ENCODE measurements at regions not wholly inside any gene's neighbourhood (a gene's known extent, or its start where the extent isn't known, plus 50 kb on each side); places are given as distances from the start of the nearest gene placed in this dataset.
"Not testable (repeated sequence)": the region's sequence is repeated elsewhere in the genome, so short reads cannot be mapped to it uniquely, and the experiment has no call there.

DNA sequence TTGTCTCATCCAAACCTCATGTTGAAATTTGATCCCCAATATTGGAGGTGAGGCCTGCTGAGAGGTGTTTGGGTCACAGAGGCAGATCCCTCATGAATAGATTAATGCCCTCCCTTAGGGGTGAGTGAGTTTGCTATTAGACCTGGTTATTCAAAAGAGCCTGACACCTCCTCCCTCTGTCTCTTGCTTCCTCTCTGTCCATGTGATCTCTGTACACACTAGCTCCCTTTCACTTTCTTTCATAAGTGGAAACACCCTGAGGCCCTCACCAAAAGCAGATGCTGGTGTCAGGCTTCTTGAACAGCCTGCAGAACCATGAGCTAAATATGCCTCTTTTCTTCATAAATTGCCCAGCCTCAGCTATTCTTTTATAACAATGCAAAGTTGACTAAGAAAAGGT lies 447.1 kb downstream of the MDFIC start:
- FAIRE-seq: no peak

DNA sequence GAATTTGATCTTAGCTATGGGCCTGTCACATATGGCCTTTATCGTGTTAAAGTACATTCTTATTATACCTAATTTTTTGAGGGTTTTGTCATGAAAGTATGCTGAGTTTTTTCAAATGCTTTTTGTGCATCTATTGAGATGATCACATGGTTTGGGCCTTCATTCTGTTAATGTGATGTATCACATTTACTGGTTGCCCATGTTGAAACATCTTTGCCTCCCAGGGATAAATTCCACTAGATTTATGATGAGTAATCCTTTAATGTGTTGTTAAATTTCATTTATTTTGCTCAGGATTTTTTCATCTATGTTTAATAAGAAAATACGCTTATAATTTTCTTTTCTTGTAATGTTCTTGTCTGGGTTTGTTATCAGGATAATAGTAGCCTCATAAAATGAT lies 442.0 kb downstream of the MDFIC start:
- FAIRE-seq: no peak
- no peak for DNase-seq (ENCODE audit: insufficient read length, low spot score)

More for the DNA sequence above, 447.1 kb downstream of the MDFIC start:
- no peak for DNase-seq (ENCODE audit: insufficient read length, low spot score)

- DNase-seq (ENCODE audit: insufficient read length, low spot score): no peak
- no peak for FAIRE-seq
Observed at GRCh38 chr7:115359955-115360354, 438.1 kb downstream of the MDFIC start.

DNA sequence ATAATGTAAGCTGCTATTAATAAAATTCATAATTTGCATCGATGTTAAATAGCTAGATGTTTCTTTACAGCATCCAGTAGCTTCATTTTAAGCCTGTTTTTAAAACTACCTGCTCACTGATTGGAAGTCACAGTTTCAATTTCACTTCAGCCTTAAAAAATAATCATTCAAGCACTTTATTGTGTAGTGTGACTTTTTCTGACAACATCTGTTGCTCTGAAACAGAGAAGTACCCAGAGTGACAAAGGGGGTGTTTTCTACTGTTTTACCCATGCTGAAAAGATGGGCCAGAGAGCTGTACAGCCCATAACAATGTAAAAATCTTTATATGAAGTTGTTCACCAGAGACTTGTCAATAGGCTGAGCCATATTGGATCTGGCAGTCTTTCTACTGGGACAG lies 437.2 kb downstream of the MDFIC start:
- no peak for DNase-seq (ENCODE audit: insufficient read length, low spot score)
- no peak for FAIRE-seq

DNA sequence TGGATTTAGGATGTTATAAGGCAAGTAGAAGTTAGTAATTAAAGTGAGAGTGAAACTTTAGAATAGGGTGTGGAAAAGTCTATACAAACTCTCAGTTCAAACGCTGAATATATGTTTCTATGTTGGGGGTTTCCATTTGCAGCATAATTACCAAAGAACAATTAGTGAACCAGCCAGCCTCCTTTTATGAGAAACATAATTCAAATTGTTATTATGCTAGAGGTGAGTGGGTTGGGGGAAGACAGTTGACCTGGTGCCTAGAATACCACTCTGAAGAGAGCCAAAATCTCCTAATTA lies 435.8 kb downstream of the MDFIC start:
- FAIRE-seq (no peak), DNase-seq (ENCODE audit: insufficient read length, low spot score) (no peak)

DNA sequence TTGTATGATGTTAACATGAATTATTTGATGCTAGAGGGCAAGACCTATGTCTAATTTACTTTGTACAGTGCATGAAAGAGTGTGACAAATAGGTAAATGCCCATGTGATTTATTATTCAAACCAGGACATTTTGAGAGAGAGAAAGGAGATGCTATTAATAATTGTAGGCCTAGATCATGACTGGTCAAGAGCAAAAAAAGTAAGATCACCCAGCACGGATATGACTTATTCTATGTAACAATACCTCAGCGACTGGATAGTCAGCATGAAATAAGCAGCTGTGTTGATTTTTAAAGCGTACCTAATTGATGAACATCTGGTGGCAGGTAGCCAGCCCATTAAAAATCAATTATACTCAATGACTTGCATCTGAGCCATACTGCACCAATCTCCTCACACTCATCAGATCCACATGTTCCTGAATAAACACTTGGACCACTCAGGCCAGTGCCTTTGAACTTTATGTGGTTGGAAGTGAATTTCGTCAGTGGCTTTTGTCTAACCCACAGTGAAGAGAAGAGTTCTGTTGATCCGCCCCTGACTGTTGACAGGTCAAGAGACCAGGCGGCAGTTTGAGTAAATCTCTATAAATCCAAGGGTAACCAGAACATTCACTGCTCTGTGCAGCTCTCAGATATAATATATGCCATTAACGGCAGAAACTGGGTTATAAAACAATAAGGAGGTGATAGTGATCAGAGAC lies 435.3 kb downstream of the MDFIC start:
- FAIRE-seq (no peak), DNase-seq (ENCODE audit: insufficient read length, low spot score) (no peak)

- FAIRE-seq (no peak), DNase-seq (ENCODE audit: insufficient read length, low spot score) (no peak)
Observed at GRCh38 chr7:115356139-115356746, 434.3 kb downstream of the MDFIC start.

DNA sequence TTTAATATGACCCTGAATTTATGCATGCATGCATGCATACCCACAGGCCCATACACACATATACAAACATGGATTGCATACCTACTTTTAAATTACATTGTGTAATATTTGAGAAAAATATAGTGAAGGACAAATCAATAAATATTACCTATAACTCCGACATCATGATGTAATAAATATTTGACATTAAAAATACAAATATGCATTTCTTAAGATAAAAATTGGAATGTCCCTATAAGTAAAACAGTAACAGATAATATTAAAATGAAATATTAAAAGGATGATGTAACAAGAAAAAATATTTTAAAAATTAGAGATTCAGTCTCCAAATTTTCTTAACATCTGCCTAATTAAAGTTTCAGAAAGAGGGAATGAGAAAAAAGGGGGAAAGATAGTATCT lies 433.0 kb downstream of the MDFIC start:
- DNase-seq (ENCODE audit: insufficient read length, low spot score): no peak
- FAIRE-seq: no peak

DNA sequence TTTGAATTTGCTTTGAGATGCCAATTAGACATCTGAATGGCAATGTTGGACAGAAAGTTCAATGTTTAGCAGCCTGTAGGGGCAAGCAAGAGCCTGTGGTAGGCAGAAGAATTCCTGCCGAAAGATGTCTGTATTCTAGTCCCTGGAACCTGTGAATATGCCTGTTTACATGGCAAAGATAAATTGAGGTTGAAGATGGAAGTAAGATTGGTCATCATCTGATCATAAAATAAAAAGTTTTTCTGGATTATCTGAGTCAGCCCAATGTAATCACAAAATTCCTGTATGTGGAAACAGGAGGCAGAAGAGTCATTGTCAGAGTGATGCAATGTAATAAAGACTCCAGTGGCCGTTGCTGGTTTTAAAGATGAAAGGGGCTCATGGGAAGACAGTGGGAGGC lies 430.5 kb downstream of the MDFIC start:
- FAIRE-seq: no peak

GRCh38 chr7:115350764-115351163 lies 428.9 kb downstream of the MDFIC start:
- FAIRE-seq (no peak), DNase-seq (ENCODE audit: insufficient read length, low spot score) (no peak)

More for the DNA sequence above, 430.5 kb downstream of the MDFIC start:
- no peak for DNase-seq (ENCODE audit: insufficient read length, low spot score)

- FAIRE-seq: no peak
- no peak for DNase-seq (ENCODE audit: insufficient read length, low spot score)
Observed at GRCh38 chr7:115349635-115350034, 427.7 kb downstream of the MDFIC start.

- DNase-seq (ENCODE audit: insufficient read length, low spot score) (no peak), FAIRE-seq (no peak)
Observed at GRCh38 chr7:115346685-115347084, 424.8 kb downstream of the MDFIC start.

- DNase-seq (ENCODE audit: insufficient read length, low spot score): no peak
- no peak for FAIRE-seq
Observed at GRCh38 chr7:115340828-115341227, 418.9 kb downstream of the MDFIC start.

DNA sequence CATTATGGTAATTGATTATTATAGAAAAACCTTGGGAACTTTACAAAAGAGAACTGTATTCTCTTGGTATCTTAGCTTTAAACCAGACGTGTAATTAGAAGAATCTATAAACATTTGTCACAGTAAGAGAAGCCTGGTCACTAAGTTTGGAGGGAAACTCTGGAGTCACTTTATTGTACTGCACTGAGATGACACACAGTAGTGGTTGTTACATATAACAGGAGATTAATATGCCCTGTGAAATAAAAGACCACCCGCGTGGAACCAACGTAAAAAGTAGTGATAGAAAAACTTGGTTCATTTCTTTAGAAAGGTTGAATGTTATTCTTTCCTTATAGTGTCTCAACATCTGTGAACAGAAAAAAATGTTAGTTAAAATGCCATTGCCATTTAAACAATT lies 416.1 kb downstream of the MDFIC start:
- FAIRE-seq (no peak), DNase-seq (ENCODE audit: insufficient read length, low spot score) (no peak)

- FAIRE-seq (no peak), DNase-seq (ENCODE audit: insufficient read length, low spot score) (no peak)
Observed at GRCh38 chr7:115332691-115333090, 410.8 kb downstream of the MDFIC start.

GRCh38 chr7:115329006-115329405 lies 407.1 kb downstream of the MDFIC start:
- FAIRE-seq (no peak), DNase-seq (ENCODE audit: insufficient read length, low spot score) (no peak)

DNA sequence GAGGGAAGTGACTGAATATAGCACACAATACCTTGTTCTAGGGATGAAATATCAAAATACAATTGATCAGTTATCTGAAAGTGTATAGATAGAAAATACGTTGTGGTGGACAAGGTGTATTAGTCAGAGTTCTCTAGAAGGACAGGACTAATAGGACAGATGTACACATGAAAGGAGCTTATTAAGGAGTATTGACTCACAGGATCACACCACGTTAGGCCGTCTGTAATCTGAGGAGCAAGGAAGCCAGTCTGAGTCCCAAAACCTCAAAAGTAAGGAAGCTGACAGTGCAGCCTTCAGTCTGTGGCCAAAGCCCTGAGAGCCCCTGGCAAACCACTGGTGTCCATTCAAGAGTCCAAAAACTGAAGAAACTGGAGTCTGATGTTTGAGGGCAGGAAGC lies 406.1 kb downstream of the MDFIC start:
- DNase-seq (ENCODE audit: insufficient read length, low spot score) (no peak), FAIRE-seq (no peak)

DNA sequence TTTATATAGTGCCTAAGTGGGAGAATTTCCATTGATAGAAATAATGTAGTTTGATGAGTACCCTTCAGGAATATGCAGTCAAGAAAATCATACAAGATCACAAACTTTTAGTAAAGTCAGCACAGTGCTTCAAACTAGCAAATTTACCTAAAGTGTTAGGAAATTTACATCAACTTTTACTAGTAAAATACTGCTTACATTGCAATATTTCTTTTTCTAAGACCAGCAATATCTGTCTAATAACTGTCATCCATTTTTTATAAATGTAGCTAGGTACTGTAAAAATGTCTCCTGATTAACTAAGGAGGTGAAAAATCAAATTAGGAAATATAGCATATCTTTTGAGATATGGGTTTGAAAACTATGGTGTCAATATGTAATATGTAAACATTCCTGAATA lies 405.4 kb downstream of the MDFIC start:
- FAIRE-seq: no peak

DNA sequence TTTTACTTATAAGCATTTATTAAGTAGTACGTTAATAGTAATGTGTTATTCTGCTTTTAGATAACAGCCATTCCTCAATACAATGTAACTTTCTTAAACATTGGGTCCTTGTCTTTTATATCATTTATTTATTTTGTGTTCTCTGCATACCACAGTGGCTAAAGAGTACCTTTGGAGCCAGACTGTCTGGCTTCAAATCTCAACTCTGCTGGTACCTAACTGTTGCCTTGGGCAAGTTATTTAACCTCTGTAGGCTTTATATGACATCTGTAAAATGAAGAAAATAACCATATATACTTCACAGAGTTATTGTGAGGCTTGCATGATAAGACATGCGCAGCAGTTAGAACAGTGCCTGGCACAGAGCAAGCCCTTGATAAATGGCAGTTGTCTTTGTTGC lies 397.6 kb downstream of the MDFIC start:
- DNase-seq (ENCODE audit: insufficient read length, low spot score): no peak
- no peak for FAIRE-seq

More for the DNA sequence above, 405.4 kb downstream of the MDFIC start:
- no peak for DNase-seq (ENCODE audit: insufficient read length, low spot score)

GRCh38 chr7:115310316-115310715 lies 388.4 kb downstream of the MDFIC start:
- not testable (repeated sequence) for FAIRE-seq

GRCh38 chr7:115306586-115306985 lies 384.7 kb downstream of the MDFIC start:
- DNase-seq (ENCODE audit: insufficient read length, low spot score): no peak
- FAIRE-seq: no peak

More at GRCh38 chr7:115310316-115310715, 388.4 kb downstream of the MDFIC start:
- not testable (repeated sequence) for DNase-seq (ENCODE audit: insufficient read length, low spot score)

- FAIRE-seq: no peak
- DNase-seq (ENCODE audit: insufficient read length, low spot score): no peak
Observed at GRCh38 chr7:115300231-115300870, 378.5 kb downstream of the MDFIC start.

All from HTR-8/SVneo (cell line).